ES-I3 (cell line): ENCODE measurements at regions not wholly inside any gene's neighbourhood (a gene's known extent, or its start where the extent isn't known, plus 50 kb on each side); places are given as distances from the start of the nearest gene placed in this dataset.

Experiments used
- H3K36me3 ChIP-seq: 2 replicates; pipeline ENCODE4 v1.6.1; 2013; ENCODE audit warnings: mild to moderate bottlenecking, low read length, control low read depth, moderate library complexity; ENCODE audit not compliant: insufficient read depth
- H3K4me1 ChIP-seq: 2 replicates; pipeline ENCODE4 v1.6.1; 2013; ENCODE audit warnings: mild to moderate bottlenecking, control low read depth, low read length; ENCODE audit not compliant: insufficient read depth
- H3K9ac ChIP-seq: 2 replicates; pipeline ENCODE4 v1.6.1; 2013; ENCODE audit warnings: low read depth, mild to moderate bottlenecking, low read length, moderate library complexity
- H3K9me3 ChIP-seq: 2 replicates; pipeline ENCODE4 v1.6.1; 2013; ENCODE audit warnings: mild to moderate bottlenecking, low read length, moderate library complexity; ENCODE audit not compliant: control insufficient read depth, insufficient read depth

DNA sequence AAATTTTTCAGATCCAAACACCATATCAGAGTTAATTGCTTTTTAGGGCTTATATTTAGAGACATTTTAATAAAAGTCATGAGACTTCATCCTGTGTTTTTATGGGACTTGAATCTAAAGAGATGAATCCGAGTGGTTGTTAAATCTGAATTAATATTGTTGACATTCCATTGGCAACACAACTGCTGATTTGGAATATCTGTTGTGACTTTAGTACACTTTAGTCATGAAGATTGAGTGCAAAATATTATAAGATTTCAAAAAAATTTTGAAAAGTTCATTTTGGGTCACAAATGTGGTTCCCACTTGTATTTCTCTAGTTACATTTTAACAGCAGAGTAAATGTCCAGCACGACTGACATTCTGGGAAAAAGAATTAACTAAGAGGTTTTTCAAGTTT is 442.7 kb upstream of the HSF2 start:
- H3K9me3 ChIP-seq: no peaks in the 10 kb centered on the region; the same call in 1 of the 2 replicates
- H3K36me3 ChIP-seq: no peaks in the 10 kb centered on the region
- H3K4me1 ChIP-seq: no peaks in the 10 kb centered on the region
- no peak overlapping the region for H3K9ac ChIP-seq

DNA sequence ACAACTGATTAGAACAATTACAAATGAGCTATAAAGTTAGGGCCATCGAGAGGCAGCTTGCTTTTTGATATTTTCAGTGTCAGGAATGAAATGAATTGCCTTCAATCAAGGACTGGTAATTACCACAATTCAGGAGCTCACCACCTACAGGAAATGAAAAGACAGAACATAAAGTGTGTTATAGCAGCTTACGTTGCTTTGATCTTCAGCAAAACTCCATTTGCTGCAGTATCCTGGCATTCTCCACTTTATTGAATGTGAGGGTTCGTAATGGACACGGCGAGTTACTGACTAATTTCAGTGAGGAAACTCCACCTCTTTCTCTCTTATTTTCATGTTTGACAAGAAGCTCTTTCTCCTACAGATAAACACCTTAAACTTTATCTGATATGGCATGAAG is 440.0 kb upstream of the HSF2 start:
- Histone ChIP-seq H3K9ac (no peak overlapping the region), H3K36me3 (no peaks in the 10 kb centered on the region), H3K9me3 (no peaks in the 10 kb centered on the region), H3K4me1 (no peaks in the 10 kb centered on the region)

DNA sequence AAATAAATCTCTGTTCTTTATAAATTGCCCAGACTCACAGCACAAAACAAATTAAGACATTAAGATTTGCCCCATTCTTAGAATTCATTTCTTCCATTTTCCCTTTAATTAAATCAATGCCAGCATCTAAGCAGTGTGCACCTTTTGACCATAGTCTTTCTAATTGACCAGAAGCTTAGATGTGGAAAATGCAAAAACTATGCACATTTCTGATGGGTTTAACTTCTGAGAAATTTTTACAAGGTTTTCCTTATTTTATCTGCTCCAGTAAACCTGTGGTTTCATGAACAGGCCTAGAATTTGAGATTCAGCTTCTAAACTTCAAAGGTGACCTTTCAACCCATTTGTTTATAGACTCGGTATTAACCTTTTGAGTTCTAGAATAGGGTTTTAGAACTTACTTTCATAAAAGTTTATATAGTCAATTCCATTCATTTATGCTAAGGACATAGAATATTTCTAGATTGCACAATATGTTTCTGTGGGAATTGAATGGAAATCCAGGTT is 437.8 kb upstream of the HSF2 start:
- H3K4me1 ChIP-seq: no peaks in the 10 kb centered on the region
- no peaks in the 10 kb centered on the region for H3K36me3 ChIP-seq

DNA sequence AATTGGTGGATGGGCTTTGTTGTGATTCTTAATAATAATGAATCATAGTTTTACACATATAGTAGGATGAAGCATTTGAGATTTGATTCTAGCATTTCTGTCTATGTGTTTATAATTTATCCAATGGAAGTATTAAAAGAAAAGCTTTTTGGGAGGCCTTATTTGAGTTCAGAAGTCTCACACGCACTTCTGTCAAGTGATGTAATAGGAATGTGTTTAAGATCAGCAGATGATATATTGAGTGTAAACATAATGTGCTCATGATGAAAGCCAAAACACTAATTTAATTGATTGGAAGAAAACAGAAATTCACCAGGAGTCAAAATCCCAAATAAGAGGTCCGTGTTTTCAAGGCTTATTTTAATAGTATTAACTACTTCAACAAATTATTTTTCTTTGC is 435.6 kb upstream of the HSF2 start:
- Histone ChIP-seq H3K9me3 (no peaks in the 10 kb centered on the region), H3K9ac (no peak overlapping the region), H3K36me3 (no peaks in the 10 kb centered on the region), H3K4me1 (no peaks in the 10 kb centered on the region)

More for the DNA sequence above, 437.8 kb upstream of the HSF2 start:
- H3K9ac ChIP-seq: no peak overlapping the region
- no peaks in the 10 kb centered on the region for H3K9me3 ChIP-seq

DNA sequence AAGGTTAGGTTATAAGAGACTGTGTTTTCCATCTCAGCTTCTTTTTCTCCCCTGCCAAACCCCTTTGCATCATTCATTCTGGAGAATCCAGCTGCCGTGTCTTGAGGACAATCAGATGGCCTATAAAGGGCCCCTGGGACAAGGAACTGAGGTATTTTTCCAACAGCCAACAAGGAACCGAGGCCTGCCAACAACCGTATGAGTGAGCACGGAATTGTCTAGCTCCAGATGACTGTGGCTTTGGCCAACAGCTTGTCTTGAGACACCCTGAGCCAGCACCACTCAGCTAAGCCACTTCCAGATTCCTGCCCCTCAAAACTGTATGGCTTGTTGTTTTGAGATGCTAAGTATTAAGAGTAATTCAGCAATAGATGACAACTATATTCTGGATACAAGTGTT is 433.7 kb upstream of the HSF2 start:
- no peaks in the 10 kb centered on the region for H3K36me3 ChIP-seq
- H3K9me3 ChIP-seq: no peaks in the 10 kb centered on the region
- no peaks in the 10 kb centered on the region for H3K4me1 ChIP-seq
- no peak overlapping the region for H3K9ac ChIP-seq

DNA sequence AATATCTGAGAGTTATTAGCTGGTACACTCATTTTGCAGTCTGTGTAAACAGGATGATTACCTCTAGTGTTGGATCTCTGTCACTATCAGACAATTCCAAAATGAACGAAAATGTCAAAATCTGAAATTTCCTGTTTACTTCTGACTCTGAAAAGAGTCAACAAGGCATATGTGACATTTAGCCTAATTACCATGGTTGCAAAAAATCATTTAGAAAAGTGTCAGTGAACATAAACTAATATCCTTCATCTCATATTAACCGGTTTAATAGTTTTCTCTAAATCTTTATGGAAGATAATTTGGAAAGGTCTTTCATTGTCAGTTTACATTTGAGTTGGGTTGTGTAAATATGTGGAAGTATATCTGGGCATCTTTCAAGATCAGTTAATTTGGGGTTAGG is 431.8 kb upstream of the HSF2 start:
- Histone ChIP-seq H3K36me3 (no peaks in the 10 kb centered on the region), H3K9ac (no peak overlapping the region), H3K4me1 (no peaks in the 10 kb centered on the region), H3K9me3 (no peaks in the 10 kb centered on the region)

DNA sequence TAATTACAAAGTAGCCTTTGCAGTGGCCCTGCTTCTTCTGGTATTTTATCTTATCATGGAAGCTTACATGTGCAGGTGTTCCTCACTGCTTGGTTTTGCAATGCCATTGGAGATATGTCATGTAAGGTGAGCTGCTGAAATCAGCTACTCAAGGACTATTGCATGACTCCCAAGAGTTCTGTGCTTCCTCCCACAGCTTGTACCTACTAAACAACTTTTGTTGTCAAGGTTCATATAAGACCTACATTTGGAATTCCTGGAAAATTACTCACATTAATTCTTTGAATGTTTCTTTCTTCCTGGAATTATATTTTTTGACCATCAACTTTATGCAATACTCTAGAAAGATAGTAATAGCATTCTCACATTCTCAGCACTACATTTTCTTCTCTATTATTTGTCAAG is 427.5 kb upstream of the HSF2 start:
- Histone ChIP-seq H3K36me3 (no peaks in the 10 kb centered on the region), H3K9ac (no peak overlapping the region), H3K9me3 (no peaks in the 10 kb centered on the region), H3K4me1 (no peaks in the 10 kb centered on the region)

DNA sequence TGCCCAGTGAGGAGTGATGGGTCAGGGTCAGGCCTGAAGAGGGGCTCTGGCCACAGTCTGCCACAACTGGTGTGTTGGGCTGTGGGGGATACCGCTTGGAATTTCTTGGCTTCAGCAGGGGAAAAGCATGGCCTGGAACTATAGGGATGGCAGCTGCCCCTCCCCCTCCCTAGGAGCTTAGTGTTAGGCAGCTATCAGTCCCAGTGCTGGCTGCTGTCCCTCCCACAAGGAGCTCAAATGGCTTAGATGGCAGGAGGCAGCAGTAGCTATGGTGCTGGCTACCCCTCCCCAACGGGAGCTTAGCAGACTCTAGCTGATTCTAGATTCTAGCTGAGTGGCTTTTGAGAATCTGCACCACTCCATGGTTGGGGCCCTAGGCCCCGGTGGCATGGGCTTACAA is 414.5 kb upstream of the HSF2 start:
- Histone ChIP-seq H3K4me1 (no peaks in the 10 kb centered on the region), H3K9me3 (no peaks in the 10 kb centered on the region; the same call in 1 of the 2 replicates), H3K36me3 (no peaks in the 10 kb centered on the region), H3K9ac (no peak overlapping the region)

DNA sequence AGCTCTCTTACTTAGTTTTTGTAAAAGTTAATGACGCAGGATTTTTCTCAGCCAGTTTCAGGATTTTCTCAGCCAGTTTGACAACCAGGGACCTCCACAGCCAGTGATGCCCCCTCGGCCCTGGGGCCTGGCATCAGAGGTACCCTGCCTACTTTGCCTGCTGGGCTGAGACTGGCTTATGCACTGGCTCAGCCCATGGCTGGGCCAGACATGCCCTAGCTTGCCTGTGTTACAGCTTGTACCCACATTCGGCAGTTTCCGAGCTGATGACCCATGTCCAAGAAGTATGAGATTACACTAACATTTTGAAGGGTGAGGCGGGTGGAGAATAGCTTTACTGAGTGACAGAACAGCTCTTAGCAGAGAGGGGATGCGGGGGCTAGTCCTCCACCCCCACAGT is 406.1 kb upstream of the HSF2 start:
- Histone ChIP-seq H3K4me1 (no peaks in the 10 kb centered on the region), H3K9ac (no peak overlapping the region), H3K9me3 (no peaks in the 10 kb centered on the region), H3K36me3 (no peaks in the 10 kb centered on the region)

DNA sequence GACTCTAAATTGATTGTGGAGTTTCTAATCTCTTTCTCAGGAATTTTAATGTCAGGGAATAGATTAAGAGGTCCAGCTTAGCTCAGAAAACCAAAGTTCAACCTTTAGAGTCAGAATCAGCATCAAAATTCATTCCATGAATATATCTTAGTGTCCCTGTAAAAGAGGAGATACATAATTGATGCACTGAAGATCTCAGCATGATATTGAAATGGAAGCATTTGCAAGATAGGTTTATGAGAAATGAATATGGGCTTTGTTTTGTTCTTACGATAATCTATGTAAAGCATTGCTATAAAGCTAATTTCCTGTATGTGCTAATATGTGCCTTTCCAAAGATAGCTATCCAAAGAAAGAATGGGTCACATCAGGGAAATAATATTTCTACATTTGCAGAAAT is 404.5 kb upstream of the HSF2 start:
- H3K9ac ChIP-seq: no peak overlapping the region
- no peaks in the 10 kb centered on the region for H3K36me3 ChIP-seq
- H3K4me1 ChIP-seq: 0 out of 2 replicates have a peak, but pooled peaks cover 3% of the 10 kb centered on the region
- H3K9me3 ChIP-seq: no peaks in the 10 kb centered on the region

DNA sequence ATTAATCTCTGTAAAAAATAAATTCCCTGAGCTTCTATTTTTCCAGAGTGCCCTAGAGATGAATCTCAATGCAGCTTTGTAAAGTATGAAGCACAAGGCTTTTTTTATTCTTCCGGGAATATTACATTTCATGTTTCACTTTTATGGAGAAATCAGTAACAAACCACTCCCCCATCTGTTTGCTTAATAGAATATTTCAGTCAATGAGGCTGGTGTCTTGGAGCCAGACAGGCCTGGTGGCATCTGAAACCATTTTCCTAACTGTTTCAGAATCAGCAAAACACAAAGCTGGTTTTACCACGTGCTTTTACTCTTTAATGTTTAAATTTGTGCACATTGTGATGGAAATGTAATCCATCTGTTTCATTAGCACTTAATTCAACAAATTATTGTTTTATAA is 400.8 kb upstream of the HSF2 start:
- H3K36me3 ChIP-seq: no peaks in the 10 kb centered on the region
- no peak overlapping the region for H3K9ac ChIP-seq
- H3K9me3 ChIP-seq: no peaks in the 10 kb centered on the region
- peaks cover 10% of the 10 kb centered on the region; the same call in 1 of the 2 replicates for H3K4me1 ChIP-seq

DNA sequence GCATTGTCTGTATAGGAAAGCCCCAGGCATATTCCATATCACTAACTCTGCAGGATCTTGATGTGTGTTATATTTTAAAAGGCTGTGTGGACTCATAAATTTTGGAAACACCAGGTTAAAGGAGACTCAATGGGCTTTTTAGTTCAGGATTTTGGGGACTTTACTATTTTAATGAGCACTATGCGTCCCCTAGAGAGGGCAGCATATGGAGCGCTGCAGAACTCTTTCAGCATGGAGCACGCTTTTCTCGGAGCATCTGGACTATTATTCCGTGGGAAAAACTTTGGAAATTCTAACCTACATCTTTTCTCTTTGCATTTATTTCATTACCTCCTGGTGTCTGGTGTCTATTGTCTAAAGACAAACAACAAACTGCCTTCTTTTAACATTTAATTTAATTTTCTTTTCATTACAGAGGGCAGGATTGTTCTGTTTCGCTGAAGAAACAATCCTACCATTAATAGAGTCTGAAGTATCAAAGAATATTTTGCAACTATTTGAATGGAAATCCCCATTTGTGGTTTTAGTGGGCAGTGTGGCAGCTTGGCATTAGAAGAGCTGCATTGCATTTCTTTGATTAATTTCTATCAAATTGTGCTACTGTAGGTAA is 399.9 kb upstream of the HSF2 start:
- H3K9ac ChIP-seq: no peak overlapping the region
- peaks cover 10% of the 10 kb centered on the region; the same call in 1 of the 2 replicates for H3K4me1 ChIP-seq
- H3K9me3 ChIP-seq: no peaks in the 10 kb centered on the region
- no peaks in the 10 kb centered on the region for H3K36me3 ChIP-seq

DNA sequence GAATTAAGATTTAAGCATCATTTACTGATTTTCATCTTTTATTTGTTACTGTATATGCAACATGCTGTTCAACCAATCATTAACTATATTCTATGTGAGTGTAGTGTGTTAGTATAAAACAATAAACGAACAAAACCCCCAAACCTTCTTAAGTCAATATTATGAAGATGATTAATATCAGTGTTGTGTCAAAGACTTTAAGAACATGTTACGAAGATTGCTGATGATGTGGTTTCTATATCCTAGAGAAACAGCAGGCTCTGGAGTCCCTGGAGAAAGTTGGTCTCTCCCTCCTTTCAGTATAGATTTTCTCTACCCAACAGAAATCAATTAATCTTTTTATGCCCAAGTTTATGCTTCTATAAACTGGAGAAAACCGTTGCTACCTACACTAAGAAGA is 393.8 kb upstream of the HSF2 start:
- Histone ChIP-seq H3K4me1 (peaks cover 20% of the 10 kb centered on the region), H3K9me3 (no peaks in the 10 kb centered on the region), H3K36me3 (no peaks in the 10 kb centered on the region), H3K9ac (no peak overlapping the region)

DNA sequence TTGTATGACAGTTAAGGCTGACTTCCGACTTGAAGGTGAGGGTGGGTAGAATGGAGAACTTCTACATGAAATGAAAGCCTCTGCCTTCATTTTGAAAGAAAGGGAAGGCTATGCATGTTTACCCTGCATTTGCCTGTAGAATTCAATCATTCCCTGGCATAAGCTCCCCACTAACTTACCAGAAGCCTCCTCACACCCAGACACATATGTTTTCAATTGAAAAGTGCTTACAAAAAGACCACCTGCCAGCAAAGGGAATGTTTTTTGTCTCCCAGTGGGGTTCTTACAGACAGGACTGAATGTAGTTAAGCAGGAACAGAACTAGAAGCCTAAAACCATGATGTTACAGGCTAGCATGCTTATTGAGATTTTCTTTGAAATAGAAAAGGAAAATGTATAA is 392.1 kb upstream of the HSF2 start:
- H3K9me3 ChIP-seq: no peaks in the 10 kb centered on the region
- no peak overlapping the region for H3K9ac ChIP-seq
- peaks cover 20% of the 10 kb centered on the region for H3K4me1 ChIP-seq
- H3K36me3 ChIP-seq: no peaks in the 10 kb centered on the region

DNA sequence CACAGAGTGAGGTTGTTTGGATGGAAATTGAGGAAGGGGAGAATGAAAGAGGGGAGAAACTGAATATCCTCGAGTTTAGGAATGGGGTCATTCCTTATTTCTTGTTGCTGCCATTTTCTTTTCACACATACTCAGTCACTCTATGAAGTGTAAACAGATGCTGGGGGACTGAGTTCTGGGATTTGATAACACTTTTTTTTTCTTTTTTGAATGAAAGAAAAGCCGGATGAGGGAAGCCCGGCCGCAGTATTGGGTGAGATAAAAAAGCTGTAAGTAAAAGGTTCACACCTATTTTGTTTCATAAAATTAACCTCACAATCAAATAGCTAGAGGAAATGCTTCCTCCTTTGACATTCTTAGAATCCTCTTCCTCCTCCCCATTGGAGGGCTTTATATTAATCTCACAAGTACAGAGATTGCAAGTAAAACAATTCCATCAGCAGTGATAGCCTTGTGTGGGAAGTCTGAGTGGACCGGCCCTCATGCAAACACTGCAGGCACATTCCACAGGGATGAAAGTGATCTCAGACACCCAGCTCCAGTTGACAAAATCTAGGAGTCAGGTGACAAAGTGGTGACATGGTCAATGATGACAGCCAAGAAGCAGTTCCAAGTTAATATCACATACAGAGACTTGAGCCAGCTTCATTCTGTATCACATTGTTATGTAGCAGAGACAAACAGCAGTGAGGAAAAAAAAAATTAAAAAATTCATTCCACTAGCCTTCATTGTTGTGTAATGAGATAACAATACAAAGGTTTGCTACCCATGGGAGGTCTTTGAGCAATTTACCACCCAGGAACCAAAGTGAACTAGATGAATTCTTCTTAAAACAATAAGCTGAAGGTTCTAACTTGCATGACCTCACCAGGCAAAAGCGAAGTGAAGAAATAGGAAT is 391.1 kb upstream of the HSF2 start:
- Histone ChIP-seq H3K9me3 (no peaks in the 10 kb centered on the region), H3K9ac (no peak overlapping the region), H3K36me3 (no peaks in the 10 kb centered on the region), H3K4me1 (peaks cover 20% of the 10 kb centered on the region)
